ENCODE measurements at regions not wholly inside any gene's neighbourhood (a gene's known extent, or its start where the extent isn't known, plus 50 kb on each side); places are given as distances from the start of the nearest gene placed in this dataset.

DNA sequence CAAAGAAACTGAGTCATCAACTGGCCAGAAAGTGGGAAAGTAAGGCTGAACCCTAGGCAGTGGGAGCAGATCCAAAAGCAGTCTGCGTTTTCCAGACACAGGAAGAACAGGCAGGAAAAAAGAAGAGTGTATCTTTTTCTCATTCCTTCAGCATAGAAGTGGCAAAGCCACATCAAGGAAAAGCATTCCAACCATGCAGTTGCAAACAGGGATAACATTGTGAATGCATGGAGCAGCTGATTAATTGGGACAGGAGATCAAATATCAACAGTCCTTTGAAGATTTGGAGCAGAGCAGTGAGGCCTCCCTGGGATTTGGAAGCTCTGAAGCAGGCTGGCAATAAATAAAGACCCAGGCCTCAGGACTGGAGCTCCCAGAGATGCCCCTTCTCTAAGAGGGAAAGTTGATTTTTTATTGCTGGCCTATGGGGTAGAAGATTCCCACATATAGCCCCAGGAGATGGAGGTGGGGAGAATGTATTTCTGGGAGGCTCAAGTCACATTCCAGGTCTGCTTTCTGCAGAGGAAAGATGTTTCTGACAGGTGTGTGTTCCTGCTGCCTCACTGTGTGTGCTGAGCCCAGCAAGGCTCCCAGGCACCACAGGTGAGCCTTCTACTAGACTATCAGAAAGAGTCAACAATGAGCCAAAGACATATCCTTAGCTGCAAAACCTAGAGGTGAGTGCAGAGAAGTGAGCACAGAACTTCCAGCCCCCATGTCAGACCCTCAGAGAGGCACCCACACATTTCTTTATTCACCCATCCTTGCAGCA is 222.5 kb downstream of the RAB28 start:
- TF ChIP-seq, protein P1, sequence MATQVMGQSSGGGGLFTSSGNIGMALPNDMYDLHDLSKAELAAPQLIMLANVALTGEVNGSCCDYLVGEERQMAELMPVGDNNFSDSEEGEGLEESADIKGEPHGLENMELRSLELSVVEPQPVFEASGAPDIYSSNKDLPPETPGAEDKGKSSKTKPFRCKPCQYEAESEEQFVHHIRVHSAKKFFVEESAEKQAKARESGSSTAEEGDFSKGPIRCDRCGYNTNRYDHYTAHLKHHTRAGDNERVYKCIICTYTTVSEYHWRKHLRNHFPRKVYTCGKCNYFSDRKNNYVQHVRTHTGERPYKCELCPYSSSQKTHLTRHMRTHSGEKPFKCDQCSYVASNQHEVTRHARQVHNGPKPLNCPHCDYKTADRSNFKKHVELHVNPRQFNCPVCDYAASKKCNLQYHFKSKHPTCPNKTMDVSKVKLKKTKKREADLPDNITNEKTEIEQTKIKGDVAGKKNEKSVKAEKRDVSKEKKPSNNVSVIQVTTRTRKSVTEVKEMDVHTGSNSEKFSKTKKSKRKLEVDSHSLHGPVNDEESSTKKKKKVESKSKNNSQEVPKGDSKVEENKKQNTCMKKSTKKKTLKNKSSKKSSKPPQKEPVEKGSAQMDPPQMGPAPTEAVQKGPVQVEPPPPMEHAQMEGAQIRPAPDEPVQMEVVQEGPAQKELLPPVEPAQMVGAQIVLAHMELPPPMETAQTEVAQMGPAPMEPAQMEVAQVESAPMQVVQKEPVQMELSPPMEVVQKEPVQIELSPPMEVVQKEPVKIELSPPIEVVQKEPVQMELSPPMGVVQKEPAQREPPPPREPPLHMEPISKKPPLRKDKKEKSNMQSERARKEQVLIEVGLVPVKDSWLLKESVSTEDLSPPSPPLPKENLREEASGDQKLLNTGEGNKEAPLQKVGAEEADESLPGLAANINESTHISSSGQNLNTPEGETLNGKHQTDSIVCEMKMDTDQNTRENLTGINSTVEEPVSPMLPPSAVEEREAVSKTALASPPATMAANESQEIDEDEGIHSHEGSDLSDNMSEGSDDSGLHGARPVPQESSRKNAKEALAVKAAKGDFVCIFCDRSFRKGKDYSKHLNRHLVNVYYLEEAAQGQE (IDR thresholded peaks at IDR 0.05; ENCODE audit: insufficient read depth in 1 of 2, low read depth in 2 of 2, low read length in 2 of 2): no peak
- TF ChIP-seq TAF1 (IDR thresholded peaks at IDR 0.05; ENCODE audit: borderline replicate concordance, insufficient read depth, low read length): no peak
- no peak for TF ChIP-seq POLR2AphosphoS5 (IDR thresholded peaks at IDR 0.05; ENCODE audit: low read depth, low read length)
- TF ChIP-seq SIN3A (IDR thresholded peaks at IDR 0.05; ENCODE audit: borderline replicate concordance, insufficient read depth, low read length): no peak
